OCI-LY7 (cell line): ENCODE measurements at regions not wholly inside any gene's neighbourhood (a gene's known extent, or its start where the extent isn't known, plus 50 kb on each side); places are given as distances from the start of the nearest gene placed in this dataset.

Source experiments
- BruUV-seq: library from RNA; stranded (reverse); fragments of 400-500 nt; replicated peaks from 2 replicates; lab custom pipeline; 2021; lab: Mats Ljungman, UMichigan
- CTCF ChIA-PET: fragments of 300-600 bp; sonication (Branson Sonifier 250); formaldehyde crosslinking; loops from one replicate; lab custom pipeline; 2022; ENCODE audit warnings: antibody characterized with exemption; ENCODE audit not compliant: unreplicated experiment; lab: Charles Lee
- POLR2A ChIA-PET: fragments of 300-600 bp; sonication (Branson Sonifier 250); formaldehyde crosslinking; loops from one replicate; lab custom pipeline; 2022; ENCODE audit warnings: antibody characterized with exemption; lab: Charles Lee
- DNase-seq: peaks from one replicate; pipeline ENCODE4 v3.0.0-alpha.2; 2015; ENCODE audit warnings: low spot score
- H2AFZ ChIP-seq: fragments of 200-600 bp; sonication (generic), shearing (Covaris generic); 2 replicates; pipeline ENCODE4 v1.6.1; 2014; ENCODE audit warnings: mild to moderate bottlenecking, antibody characterized with exemption, low read length, moderate library complexity
- H3K27ac ChIP-seq: fragments of 200-600 bp; sonication (generic); 2 replicates; pipeline ENCODE4 v1.5.1; 2014; ENCODE audit warnings: mixed run types, low read depth, mild to moderate bottlenecking, moderate library complexity, low read length, inconsistent platforms; ENCODE audit not compliant: poor library complexity, severe bottlenecking
- H3K36me3 ChIP-seq: fragments of 200-600 bp; sonication (generic); 2 replicates; pipeline ENCODE4 v1.6.1; 2014; ENCODE audit warnings: mild to moderate bottlenecking, antibody characterized with exemption, low read length, moderate library complexity, mixed read lengths; ENCODE audit not compliant: insufficient read depth
- H3K4me1 ChIP-seq: fragments of 200-600 bp; sonication (generic); 2 replicates; pipeline ENCODE4 v1.5.1; 2014; ENCODE audit warnings: mild to moderate bottlenecking, low read length; ENCODE audit not compliant: insufficient read depth, poor library complexity, severe bottlenecking
- H3K4me2 ChIP-seq: fragments of 200-600 bp; sonication (generic); 2 replicates; pipeline ENCODE4 v1.6.1; 2014; ENCODE audit warnings: mild to moderate bottlenecking, low read length
- H3K4me3 ChIP-seq: fragments of 200-600 bp; sonication (generic); 2 replicates; pipeline ENCODE4 v1.5.1; 2014; ENCODE audit warnings: mild to moderate bottlenecking, low read depth, low read length; ENCODE audit not compliant: poor library complexity, severe bottlenecking
- H3K79me2 ChIP-seq: fragments of 200-600 bp; sonication (generic); 2 replicates; pipeline ENCODE4 v1.6.1; 2016; ENCODE audit warnings: low read depth, mild to moderate bottlenecking, low read length, moderate library complexity, mixed read lengths; ENCODE audit not compliant: insufficient read depth
- H3K9me2 ChIP-seq: fragments of 200-600 bp; sonication (generic); 2 replicates; pipeline ENCODE4 v1.6.1; 2016; ENCODE audit warnings: mild to moderate bottlenecking, low read length, mixed read lengths; ENCODE audit not compliant: insufficient read depth
- H3K9me3 ChIP-seq: fragments of 200-600 bp; sonication (generic); 2 replicates; pipeline ENCODE4 v1.6.1; 2014; ENCODE audit warnings: mild to moderate bottlenecking, mixed run types, low read length, mixed read lengths
- H4K20me1 ChIP-seq: fragments of 200-600 bp; sonication (generic); 2 replicates; pipeline ENCODE4 v1.6.1; 2014; ENCODE audit warnings: mild to moderate bottlenecking, antibody characterized with exemption, low read length, moderate library complexity, mixed read lengths; ENCODE audit not compliant: insufficient read depth
- EZH2phosphoT487 ChIP-seq: fragments of 200-600 bp; sonication (generic); IDR thresholded peaks from 2 replicates; pipeline ENCODE4 v1.6.1; 2018; ENCODE audit warnings: low read depth, borderline replicate concordance, mild to moderate bottlenecking, mixed run types, antibody characterized with exemption, low read length, moderate library complexity, mixed read lengths
- intact Hi-C: fragments of 100-400 bp; cut with micrococcal nuclease; formaldehyde crosslinking; loops from one replicate; pipeline ENCODE4 v1.10.0; 2022; ENCODE audit not compliant: unreplicated experiment
- TF ChIP-seq, protein P1 (sequence below): fragments of 200-600 bp; sonication (generic); conservative IDR thresholded peaks from 2 replicates; pipeline ENCODE4 v1.5.1; 2014; ENCODE audit warnings: mild to moderate bottlenecking, antibody characterized with exemption, low read length, moderate library complexity, mixed read lengths

DNA sequence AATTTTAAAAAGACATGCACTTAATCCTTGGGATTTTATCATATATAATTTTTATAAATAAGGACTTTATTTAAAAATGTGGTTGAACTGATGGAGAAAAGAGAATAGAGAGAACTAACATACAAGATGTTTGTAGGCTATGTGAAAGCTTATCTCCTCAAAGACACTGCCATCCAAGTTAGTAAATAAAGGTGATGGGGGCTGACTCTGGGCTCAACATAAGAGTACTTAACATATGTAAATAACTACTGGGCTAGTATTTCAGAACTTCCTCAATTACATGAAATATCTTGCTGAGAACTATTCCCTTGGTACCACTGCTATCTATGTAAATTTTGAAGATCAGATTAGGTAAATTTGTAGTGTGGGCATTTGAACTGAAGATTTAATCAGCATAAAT lies 1017.3 kb upstream of the PCDH20 start:
- Histone ChIP-seq H3K79me2 (no peaks in the 10 kb centered on the region), H3K36me3 (no peaks in the 10 kb centered on the region), H3K9me2 (no peaks in the 10 kb centered on the region), H2AFZ (no peak overlapping the region), H3K4me2 (no peak overlapping the region), H3K27ac (no peak overlapping the region), H3K9me3 (no peaks in the 10 kb centered on the region), H3K4me1 (no peaks in the 10 kb centered on the region), H4K20me1 (no peaks in the 10 kb centered on the region), H3K4me3 (no peak overlapping the region)
- CTCF ChIA-PET: no interaction called here
- DNase-seq: no peak
- BruUV-seq: no TSS peak
- POLR2A ChIA-PET: no interaction called here
- TF ChIP-seq EZH2phosphoT487: no peak
- TF ChIP-seq, protein P1, sequence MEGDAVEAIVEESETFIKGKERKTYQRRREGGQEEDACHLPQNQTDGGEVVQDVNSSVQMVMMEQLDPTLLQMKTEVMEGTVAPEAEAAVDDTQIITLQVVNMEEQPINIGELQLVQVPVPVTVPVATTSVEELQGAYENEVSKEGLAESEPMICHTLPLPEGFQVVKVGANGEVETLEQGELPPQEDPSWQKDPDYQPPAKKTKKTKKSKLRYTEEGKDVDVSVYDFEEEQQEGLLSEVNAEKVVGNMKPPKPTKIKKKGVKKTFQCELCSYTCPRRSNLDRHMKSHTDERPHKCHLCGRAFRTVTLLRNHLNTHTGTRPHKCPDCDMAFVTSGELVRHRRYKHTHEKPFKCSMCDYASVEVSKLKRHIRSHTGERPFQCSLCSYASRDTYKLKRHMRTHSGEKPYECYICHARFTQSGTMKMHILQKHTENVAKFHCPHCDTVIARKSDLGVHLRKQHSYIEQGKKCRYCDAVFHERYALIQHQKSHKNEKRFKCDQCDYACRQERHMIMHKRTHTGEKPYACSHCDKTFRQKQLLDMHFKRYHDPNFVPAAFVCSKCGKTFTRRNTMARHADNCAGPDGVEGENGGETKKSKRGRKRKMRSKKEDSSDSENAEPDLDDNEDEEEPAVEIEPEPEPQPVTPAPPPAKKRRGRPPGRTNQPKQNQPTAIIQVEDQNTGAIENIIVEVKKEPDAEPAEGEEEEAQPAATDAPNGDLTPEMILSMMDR: no peak
- intact Hi-C loops: no loop called here

DNA sequence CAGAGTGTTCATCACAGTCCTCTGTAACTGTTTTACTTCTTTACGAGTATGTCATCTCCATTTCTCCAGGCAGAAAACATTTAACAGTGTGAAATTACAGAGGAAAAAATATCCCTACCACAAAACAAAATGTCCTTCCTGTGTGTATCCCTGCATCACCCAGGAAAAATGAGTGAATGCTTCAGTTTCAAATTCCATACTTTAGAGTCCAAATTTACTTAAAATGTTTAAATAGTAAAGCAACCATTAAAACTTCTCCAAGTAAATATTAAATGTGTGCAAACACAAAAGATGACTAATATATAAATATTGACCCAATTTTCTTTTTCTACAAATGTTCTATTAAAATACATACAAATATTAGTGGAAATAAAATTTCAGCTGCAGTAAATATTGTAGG lies 1016.6 kb upstream of the PCDH20 start:
- Histone ChIP-seq H3K4me1 (no peaks in the 10 kb centered on the region), H3K9me3 (no peaks in the 10 kb centered on the region), H3K4me3 (no peak overlapping the region), H3K4me2 (no peak overlapping the region), H3K9me2 (no peaks in the 10 kb centered on the region), H3K27ac (no peak overlapping the region), H4K20me1 (no peaks in the 10 kb centered on the region), H3K36me3 (no peaks in the 10 kb centered on the region), H2AFZ (no peak overlapping the region), H3K79me2 (no peaks in the 10 kb centered on the region)
- TF ChIP-seq, protein P1: no peak
- no peak for TF ChIP-seq EZH2phosphoT487
- ChIA-PET POLR2A (no interaction called here), CTCF (no interaction called here)
- intact Hi-C loops: no loop called here
- DNase-seq: no peak
- BruUV-seq: no TSS peak

DNA sequence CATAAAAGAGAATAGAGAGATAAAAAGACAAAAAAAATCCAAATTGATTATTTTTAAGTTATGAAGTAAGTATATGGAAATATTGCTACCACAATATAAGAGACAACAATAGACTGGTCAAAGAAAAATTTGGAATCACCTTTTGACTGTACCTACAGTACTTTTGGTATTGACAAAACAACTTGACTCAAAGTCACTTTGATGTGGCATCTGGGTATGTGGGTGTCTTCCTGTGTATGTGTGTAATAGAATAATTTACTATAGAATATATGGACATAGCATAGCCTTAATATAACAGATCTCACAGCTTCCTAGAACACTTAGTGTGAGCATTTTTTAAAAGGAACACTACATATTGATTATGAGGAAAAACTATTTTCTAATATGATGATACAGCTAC lies 1016.2 kb upstream of the PCDH20 start:
- TF ChIP-seq EZH2phosphoT487: no peak
- TF ChIP-seq, protein P1: no peak
- POLR2A ChIA-PET: no interaction called here
- Histone ChIP-seq H2AFZ (no peak overlapping the region), H3K4me3 (no peak overlapping the region), H3K79me2 (no peaks in the 10 kb centered on the region), H3K4me1 (no peaks in the 10 kb centered on the region), H3K27ac (no peak overlapping the region), H3K9me3 (no peaks in the 10 kb centered on the region), H3K9me2 (no peaks in the 10 kb centered on the region), H3K4me2 (no peak overlapping the region), H4K20me1 (no peaks in the 10 kb centered on the region), H3K36me3 (no peaks in the 10 kb centered on the region)
- no peak for DNase-seq
- no TSS peak for BruUV-seq
- CTCF ChIA-PET: no interaction called here
- intact Hi-C loops: no loop called here
